ENCODE measurements at regions not wholly inside any gene's neighbourhood (a gene's known extent, or its start where the extent isn't known, plus 50 kb on each side); places are given as distances from the start of the nearest gene placed in this dataset.

DNA sequence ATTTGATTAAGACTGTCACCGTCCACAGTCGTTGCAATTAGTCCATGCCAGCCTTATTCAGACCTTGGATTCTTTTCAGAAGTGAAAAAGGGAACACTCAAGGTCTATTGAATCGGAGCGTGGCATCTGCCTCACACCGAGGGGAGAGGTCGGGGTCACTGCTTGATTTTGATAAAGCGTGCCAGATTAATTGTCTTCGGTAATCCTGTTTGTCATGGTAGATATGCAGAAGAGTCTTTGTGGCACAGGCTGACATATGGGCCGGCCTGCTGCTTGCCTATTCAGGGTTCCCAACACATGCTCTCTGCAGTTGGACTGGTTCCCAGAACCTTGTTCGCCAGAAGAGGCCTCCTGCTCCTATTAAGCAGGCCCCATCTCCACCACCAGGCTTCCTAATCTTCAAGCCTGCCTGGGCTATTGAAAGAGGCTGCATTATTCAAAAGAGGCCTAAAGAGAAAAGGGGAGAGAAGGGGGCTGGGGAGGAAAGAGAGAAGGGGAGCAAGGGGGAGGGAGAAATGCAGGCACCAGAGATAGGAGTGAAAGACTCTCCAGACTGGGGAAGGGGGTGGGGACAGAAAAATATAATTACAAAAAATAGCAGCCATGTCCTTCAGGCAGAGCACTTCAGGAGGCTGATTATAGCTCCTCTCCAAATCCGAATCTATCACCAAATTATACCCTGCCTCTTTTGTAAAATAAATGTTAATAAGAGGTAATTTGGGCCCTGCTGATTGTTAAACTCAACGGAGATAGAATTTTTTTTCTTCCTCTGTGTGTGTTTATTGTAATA is 611.3 kb downstream of the HDGFL1 start:
- Mint-ChIP-seq H3K36me3 (no peaks in the 10 kb centered on the region), H3K4me1 (no peaks in the 10 kb centered on the region), H3K27ac (no peak overlapping the region), H3K27me3 (no peaks in the 10 kb centered on the region), H3K4me3 (no peak overlapping the region), H3K9me3 (ENCODE audit: low read depth) (no peaks in the 10 kb centered on the region)
- no peak for DNase-seq
- ATAC-seq: no peak
- CTCF ChIA-PET: no interaction called here

- Mint-ChIP-seq H3K36me3 (no peaks in the 10 kb centered on the region), H3K4me3 (no peak overlapping the region), H3K9me3 (ENCODE audit: low read depth) (no peaks in the 10 kb centered on the region), H3K27ac (no peak overlapping the region), H3K27me3 (no peaks in the 10 kb centered on the region), H3K4me1 (no peaks in the 10 kb centered on the region)
- CTCF ChIA-PET: no interaction called here
- DNase-seq (no peak), ATAC-seq (no peak)
These were observed 612.2 kb downstream of the HDGFL1 start for GRCh38 chr6:23181356-23182110.

DNA sequence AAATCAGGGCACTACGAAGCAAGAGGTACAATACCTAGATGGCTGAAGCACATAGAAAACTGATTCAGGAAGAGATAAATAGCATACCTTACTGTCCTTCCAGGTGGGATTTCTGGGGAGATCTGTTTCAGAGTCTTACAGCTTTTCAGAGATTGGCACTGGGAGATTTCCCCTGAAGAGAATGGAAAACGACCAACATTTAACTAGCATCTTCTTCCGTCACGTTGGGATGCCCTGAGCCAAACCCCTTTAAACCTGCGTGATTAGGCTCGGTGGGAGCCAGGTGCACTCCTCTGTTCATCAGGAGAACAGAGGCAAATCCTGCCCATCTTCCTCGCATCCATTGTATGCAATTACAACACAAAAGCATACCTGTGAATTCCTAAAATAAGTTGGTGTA is 614.5 kb downstream of the HDGFL1 start:
- Mint-ChIP-seq H3K9me3 (ENCODE audit: low read depth) (no peaks in the 10 kb centered on the region), H3K27me3 (no peaks in the 10 kb centered on the region)
- no peak for ATAC-seq

DNA sequence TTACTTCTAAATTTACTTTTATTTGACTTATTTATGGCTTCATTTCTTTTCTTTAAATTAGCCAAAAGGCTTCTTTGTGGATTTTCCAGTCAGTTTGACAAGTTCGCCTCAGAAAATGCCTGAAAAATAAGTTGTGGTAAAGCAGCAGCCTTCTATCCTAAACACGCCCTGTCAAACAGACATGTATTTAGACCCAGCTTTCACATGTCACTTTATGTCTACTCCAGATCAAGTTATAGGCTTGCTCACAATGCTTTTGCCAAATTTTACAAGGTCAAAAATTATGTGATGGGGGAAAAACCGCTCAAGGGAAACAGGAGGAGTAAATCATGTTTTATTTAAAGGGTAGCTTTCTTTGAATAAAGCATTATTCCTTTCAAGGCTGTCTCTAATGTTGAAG is 615.0 kb downstream of the HDGFL1 start:
- CTCF ChIA-PET: no interaction called here
- Mint-ChIP-seq H3K9me3 (ENCODE audit: low read depth) (no peaks in the 10 kb centered on the region), H3K4me3 (no peak overlapping the region), H3K27me3 (no peaks in the 10 kb centered on the region), H3K4me1 (no peaks in the 10 kb centered on the region), H3K36me3 (no peaks in the 10 kb centered on the region), H3K27ac (no peak overlapping the region)
- DNase-seq (no peak), ATAC-seq (no peak)

More for the DNA sequence above, 614.5 kb downstream of the HDGFL1 start:
- Mint-ChIP-seq H3K4me1 (no peaks in the 10 kb centered on the region), H3K4me3 (no peak overlapping the region), H3K27ac (no peak overlapping the region), H3K36me3 (no peaks in the 10 kb centered on the region)
- no peak for DNase-seq
- CTCF ChIA-PET: no interaction called here

GRCh38 chr6:23195487-23195886 is 626.1 kb downstream of the HDGFL1 start:
- no peak for DNase-seq
- CTCF ChIA-PET: no interaction called here
- Mint-ChIP-seq H3K9me3 (ENCODE audit: low read depth) (peaks cover 7% of the 10 kb centered on the region), H3K27ac (no peak overlapping the region), H3K4me3 (no peak overlapping the region), H3K4me1 (no peaks in the 10 kb centered on the region), H3K27me3 (no peaks in the 10 kb centered on the region), H3K36me3 (no peaks in the 10 kb centered on the region)
- ATAC-seq: no peak

DNA sequence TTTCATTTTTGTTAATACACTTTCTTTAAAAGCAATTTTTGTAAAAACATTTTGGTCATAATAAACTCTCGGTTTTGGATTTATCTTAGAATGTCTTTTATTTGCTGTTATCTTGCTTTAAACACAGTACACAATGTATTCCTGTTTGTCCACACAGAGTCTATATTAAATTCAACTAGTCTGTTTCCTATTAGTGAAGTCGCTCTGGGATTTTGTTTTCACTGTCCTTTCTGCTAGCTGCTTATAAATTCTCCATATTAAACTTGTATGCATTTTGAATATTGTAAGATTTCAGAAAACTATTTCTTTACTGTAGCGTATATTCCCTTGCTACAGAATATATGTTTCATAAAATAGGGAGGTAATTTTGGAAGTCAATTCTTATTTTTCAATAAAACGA is 630.2 kb downstream of the HDGFL1 start:
- Mint-ChIP-seq H3K4me1 (no peaks in the 10 kb centered on the region), H3K9me3 (ENCODE audit: low read depth) (peaks cover 5% of the 10 kb centered on the region), H3K27me3 (no peaks in the 10 kb centered on the region), H3K27ac (no peak overlapping the region), H3K4me3 (no peak overlapping the region), H3K36me3 (no peaks in the 10 kb centered on the region)
- ATAC-seq (no peak), DNase-seq (no peak)
- CTCF ChIA-PET: no interaction called here

GRCh38 chr6:23200946-23201345 is 631.6 kb downstream of the HDGFL1 start:
- no peaks in the 10 kb centered on the region for H3K4me1 Mint-ChIP-seq
- DNase-seq (no peak), ATAC-seq (no peak)
- H3K4me3 Mint-ChIP-seq: no peak overlapping the region
- peaks cover 5% of the 10 kb centered on the region for H3K9me3 Mint-ChIP-seq (ENCODE audit: low read depth)
- no peaks in the 10 kb centered on the region for H3K27me3 Mint-ChIP-seq
- CTCF ChIA-PET: no interaction called here
- no peak overlapping the region for H3K27ac Mint-ChIP-seq
- H3K36me3 Mint-ChIP-seq: no peaks in the 10 kb centered on the region

DNA sequence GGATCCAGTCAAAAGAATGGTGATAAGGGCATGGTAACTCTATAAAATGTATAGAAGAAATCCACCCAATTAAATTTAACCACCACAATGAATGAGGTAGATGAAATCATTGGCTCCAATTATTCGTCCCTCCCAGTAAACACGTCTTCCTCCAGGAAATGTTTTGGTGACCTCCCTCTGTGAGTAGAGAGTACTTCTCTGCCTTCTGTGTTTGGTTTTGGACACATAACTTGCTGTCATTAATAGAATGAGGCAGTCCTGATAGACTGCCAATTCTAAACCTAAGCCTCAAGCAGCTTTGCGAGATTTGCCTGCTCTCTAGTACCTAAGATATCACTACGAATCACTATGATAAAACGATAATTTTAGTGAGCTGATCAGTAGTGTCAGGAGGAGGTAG is 632.8 kb downstream of the HDGFL1 start:
- Mint-ChIP-seq H3K36me3 (no peaks in the 10 kb centered on the region), H3K9me3 (ENCODE audit: low read depth) (peaks cover 5% of the 10 kb centered on the region), H3K27ac (no peak overlapping the region), H3K4me3 (no peak overlapping the region), H3K27me3 (no peaks in the 10 kb centered on the region), H3K4me1 (no peaks in the 10 kb centered on the region)
- no peak for ATAC-seq
- CTCF ChIA-PET: no interaction called here
- DNase-seq: no peak

- Mint-ChIP-seq H3K36me3 (peaks cover 2% of the 10 kb centered on the region), H3K4me1 (no peaks in the 10 kb centered on the region), H3K9me3 (ENCODE audit: low read depth) (peaks cover 16% of the 10 kb centered on the region), H3K27ac (no peak overlapping the region), H3K4me3 (no peak overlapping the region), H3K27me3 (no peaks in the 10 kb centered on the region)
- DNase-seq (no peak), ATAC-seq (no peak)
- CTCF ChIA-PET: no interaction called here
These were observed 643.0 kb downstream of the HDGFL1 start for GRCh38 chr6:23212398-23212797.

DNA sequence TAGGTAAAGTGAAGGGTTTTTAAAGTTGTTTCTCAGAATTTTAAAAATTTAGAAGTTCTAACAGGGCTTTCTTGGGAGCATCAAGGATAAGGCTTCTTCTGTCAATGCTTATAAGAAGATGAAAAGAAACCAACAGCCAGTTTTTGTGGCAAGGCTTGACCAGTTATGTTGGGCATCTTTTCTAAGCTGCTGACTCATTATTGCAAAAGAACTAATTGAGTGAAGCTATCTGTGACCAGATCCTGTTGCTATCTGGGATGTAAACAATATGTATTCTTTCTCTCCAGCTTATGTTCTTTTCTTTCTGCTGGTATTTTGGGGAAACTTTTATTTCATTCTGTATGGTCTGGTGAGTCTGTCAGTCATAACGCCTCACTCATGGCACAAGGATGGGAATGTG is 643.8 kb downstream of the HDGFL1 start:
- peaks cover 12% of the 10 kb centered on the region for H3K9me3 Mint-ChIP-seq (ENCODE audit: low read depth)
- DNase-seq (no peak), ATAC-seq (no peak)
- no peaks in the 10 kb centered on the region for H3K4me1 Mint-ChIP-seq
- no peak overlapping the region for H3K4me3 Mint-ChIP-seq
- CTCF ChIA-PET: no interaction called here
- H3K27ac Mint-ChIP-seq: no peak overlapping the region
- H3K27me3 Mint-ChIP-seq: no peaks in the 10 kb centered on the region
- H3K36me3 Mint-ChIP-seq: peaks cover 2% of the 10 kb centered on the region

DNA sequence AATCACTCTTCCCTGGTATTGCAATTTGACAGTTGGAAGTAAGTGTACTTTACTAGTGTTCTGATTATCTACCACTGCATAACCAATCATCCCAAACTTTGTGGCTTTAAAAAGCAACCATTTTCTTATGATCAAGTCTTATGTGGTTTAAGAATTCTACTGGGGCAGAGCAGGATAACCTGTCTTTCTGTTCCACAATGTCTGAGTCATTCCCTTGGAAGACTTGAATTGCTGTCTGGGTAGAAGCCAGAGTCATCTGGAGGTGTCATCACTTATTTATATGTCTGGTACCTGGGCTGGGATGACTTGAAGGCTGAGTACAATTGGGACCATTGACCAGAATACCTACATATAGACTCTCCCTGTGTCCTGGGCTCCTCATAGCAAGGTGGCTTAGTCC is 644.3 kb downstream of the HDGFL1 start:
- Mint-ChIP-seq H3K4me1 (no peaks in the 10 kb centered on the region), H3K4me3 (no peak overlapping the region), H3K27me3 (no peaks in the 10 kb centered on the region), H3K36me3 (peaks cover 2% of the 10 kb centered on the region), H3K9me3 (ENCODE audit: low read depth) (peaks cover 7% of the 10 kb centered on the region), H3K27ac (no peak overlapping the region)
- CTCF ChIA-PET: no interaction called here
- no peak for ATAC-seq
- no peak for DNase-seq

DNA sequence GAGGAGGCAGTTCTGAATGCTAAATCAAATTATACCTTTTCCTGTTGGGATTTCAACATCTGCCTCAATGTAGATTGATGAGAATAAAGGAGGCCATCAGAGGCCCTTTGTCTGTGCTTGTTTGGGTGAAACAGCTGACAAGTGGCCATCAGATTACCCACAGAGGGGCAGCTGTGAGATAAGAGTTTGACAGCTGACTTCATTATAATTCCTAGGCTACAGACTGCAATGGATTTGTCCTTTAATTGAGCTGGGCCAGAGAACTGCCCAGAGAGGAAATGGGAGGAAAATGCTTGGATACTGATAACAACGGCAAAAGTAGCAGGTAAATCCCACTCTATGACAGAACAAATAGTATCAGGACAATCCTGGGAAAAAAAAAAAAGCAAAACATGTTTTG is 649.4 kb downstream of the HDGFL1 start:
- CTCF ChIA-PET: no interaction called here
- Mint-ChIP-seq H3K27ac (no peak overlapping the region), H3K4me1 (no peaks in the 10 kb centered on the region), H3K36me3 (no peaks in the 10 kb centered on the region), H3K9me3 (ENCODE audit: low read depth) (no peaks in the 10 kb centered on the region), H3K4me3 (no peak overlapping the region), H3K27me3 (no peaks in the 10 kb centered on the region)
- ATAC-seq (no peak), DNase-seq (no peak)

DNA sequence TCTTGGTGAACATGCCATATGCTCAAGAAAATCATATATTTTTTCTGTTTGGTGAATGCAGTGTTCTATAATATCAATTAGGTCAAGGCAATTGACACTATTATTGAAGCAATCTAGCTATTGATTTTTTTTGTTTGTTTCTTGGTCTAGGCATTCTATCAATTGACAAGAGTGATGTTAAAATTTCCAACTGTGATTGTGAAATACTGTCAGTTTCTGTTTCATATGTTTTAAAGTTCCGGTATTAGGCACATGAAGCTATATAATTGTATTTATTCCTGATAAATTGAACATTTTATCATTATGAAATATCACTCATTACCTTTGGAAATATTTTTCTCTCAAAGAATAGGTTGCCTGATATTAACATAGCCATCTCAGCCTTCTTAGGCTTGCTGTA is 653.4 kb downstream of the HDGFL1 start:
- no peaks in the 10 kb centered on the region for H3K4me1 Mint-ChIP-seq
- H3K4me3 Mint-ChIP-seq: no peak overlapping the region
- ATAC-seq (no peak), DNase-seq (no peak)
- no peak overlapping the region for H3K27ac Mint-ChIP-seq
- H3K9me3 Mint-ChIP-seq (ENCODE audit: low read depth): peaks cover 13% of the 10 kb centered on the region
- H3K27me3 Mint-ChIP-seq: no peaks in the 10 kb centered on the region
- CTCF ChIA-PET: no interaction called here
- H3K36me3 Mint-ChIP-seq: no peaks in the 10 kb centered on the region

DNA sequence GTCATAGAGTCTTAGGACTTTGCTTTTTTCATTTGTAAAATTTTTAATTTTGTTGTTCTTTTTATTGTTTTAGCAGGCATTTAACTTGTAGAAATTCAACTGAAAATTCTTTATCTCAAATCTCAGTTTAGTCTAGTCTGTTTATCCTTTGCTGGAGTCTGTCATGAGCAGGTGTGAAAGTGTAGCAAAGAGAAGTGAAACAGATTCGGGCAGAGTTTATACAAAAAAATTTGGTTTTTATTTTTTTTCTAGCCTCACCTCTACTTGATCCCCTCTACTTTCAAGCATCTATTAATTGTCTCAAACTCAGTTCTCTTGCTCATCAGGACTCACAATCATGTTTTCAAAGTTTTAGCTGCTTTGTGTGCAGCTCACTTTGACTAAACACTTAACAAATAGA is 655.2 kb downstream of the HDGFL1 start:
- H3K4me1 Mint-ChIP-seq: no peaks in the 10 kb centered on the region
- no peak for ATAC-seq
- no peak overlapping the region for H3K27ac Mint-ChIP-seq
- H3K27me3 Mint-ChIP-seq: no peaks in the 10 kb centered on the region
- no peak overlapping the region for H3K4me3 Mint-ChIP-seq
- no peaks in the 10 kb centered on the region for H3K36me3 Mint-ChIP-seq
- CTCF ChIA-PET: no interaction called here
- H3K9me3 Mint-ChIP-seq (ENCODE audit: low read depth): peaks cover 15% of the 10 kb centered on the region
- DNase-seq: no peak

Data from activated CD8-positive, alpha-beta memory T cell treated with anti-CD3 and anti-CD28 coated beads, Interleukin-2, amount 10 ng/mL, durations not matched to agents 7 days and 5 days (primary cell).